Astrocyte (in vitro differentiated cells and primary cell): ENCODE measurements at regions not wholly inside any gene's neighbourhood (a gene's known extent, or its start where the extent isn't known, plus 50 kb on each side); places are given as distances from the start of the nearest gene placed in this dataset.

Experiments
- DNase-seq: peaks from one replicate; pipeline ENCODE4 v3.0.0-alpha.2; 2010; ENCODE audit warnings: low read depth
- FAIRE-seq: peaks from 2 replicates; lab custom pipeline; 2011; peaks lifted over from hg19 to GRCh38; lab: Jason Lieb, UNC
- H2AFZ ChIP-seq: 2 replicates; pipeline ENCODE4 v1.6.0; 2012; ENCODE audit warnings: low read depth, low read length, inconsistent platforms
- H3K27ac ChIP-seq: 2 replicates; pipeline ENCODE4 v1.5.1; 2011; ENCODE audit warnings: low read depth, low read length, inconsistent platforms
- H3K27me3 ChIP-seq: 2 replicates; pipeline ENCODE4 v1.6.0; 2011; ENCODE audit warnings: low read length, inconsistent platforms; ENCODE audit not compliant: insufficient read depth
- H3K36me3 ChIP-seq: 2 replicates; pipeline ENCODE4 v1.5.1; 2011; ENCODE audit warnings: low read length, inconsistent platforms; ENCODE audit not compliant: insufficient read depth
- H3K4me1 ChIP-seq: 2 replicates; pipeline ENCODE4 v1.5.1; 2011; ENCODE audit warnings: low read length, inconsistent platforms; ENCODE audit not compliant: insufficient read depth
- H3K4me2 ChIP-seq: 2 replicates; pipeline ENCODE4 v1.6.0; 2012; ENCODE audit warnings: low read length, inconsistent platforms
- H3K4me3 ChIP-seq: 2 replicates; pipeline ENCODE4 v1.5.1; 2011; ENCODE audit warnings: low read depth, mild to moderate bottlenecking, low read length, inconsistent platforms; ENCODE audit not compliant: insufficient read depth
- H3K79me2 ChIP-seq: 2 replicates; pipeline ENCODE4 v1.6.0; 2012; ENCODE audit warnings: mild to moderate bottlenecking, low read length, inconsistent platforms; ENCODE audit not compliant: insufficient read depth
- H3K9ac ChIP-seq: 2 replicates; pipeline ENCODE4 v1.6.0; 2012; ENCODE audit warnings: mild to moderate bottlenecking, low read length, inconsistent platforms
- H3K9me3 ChIP-seq: 2 replicates; pipeline ENCODE4 v1.5.1; 2012; ENCODE audit warnings: low read depth, mild to moderate bottlenecking, low read length, inconsistent platforms; ENCODE audit not compliant: insufficient read depth
- H4K20me1 ChIP-seq: 2 replicates; pipeline ENCODE4 v1.6.0; 2012; ENCODE audit warnings: low read length, inconsistent platforms; ENCODE audit not compliant: insufficient read depth
- H3K27ac Mint-ChIP-seq: one replicate; pipeline ENCODE4 v1.8.0; 2021; ENCODE audit warnings: mild to moderate bottlenecking, mixed read lengths; ENCODE audit not compliant: unreplicated experiment
- H3K27me3 Mint-ChIP-seq: one replicate; pipeline ENCODE4 v1.8.0; 2021; ENCODE audit warnings: low read depth, mixed read lengths; ENCODE audit not compliant: unreplicated experiment
- H3K36me3 Mint-ChIP-seq: one replicate; pipeline ENCODE4 v1.8.0; 2021; ENCODE audit warnings: low read depth, mixed read lengths; ENCODE audit not compliant: unreplicated experiment
- H3K4me1 Mint-ChIP-seq: one replicate; pipeline ENCODE4 v1.8.0; 2021; ENCODE audit warnings: low read depth, mixed read lengths; ENCODE audit not compliant: unreplicated experiment
- H3K4me3 Mint-ChIP-seq: one replicate; pipeline ENCODE4 v1.8.0; 2021; ENCODE audit warnings: mild to moderate bottlenecking, moderate library complexity, mixed read lengths; ENCODE audit not compliant: unreplicated experiment
- H3K9me3 Mint-ChIP-seq: one replicate; pipeline ENCODE4 v1.8.0; 2021; ENCODE audit warnings: mild to moderate bottlenecking, mixed read lengths; ENCODE audit not compliant: unreplicated experiment
- CTCF ChIP-seq: IDR thresholded peaks from 2 replicates; pipeline ENCODE4 v1.5.1; 2011; ENCODE audit warnings: low read depth, mild to moderate bottlenecking, inconsistent platforms, low read length, moderate library complexity; ENCODE audit not compliant: insufficient read depth
- EZH2 ChIP-seq: IDR thresholded peaks from 2 replicates; pipeline ENCODE4 v1.6.1; 2012; ENCODE audit warnings: mild to moderate bottlenecking, low read length, inconsistent platforms; ENCODE audit not compliant: insufficient read depth

DNA sequence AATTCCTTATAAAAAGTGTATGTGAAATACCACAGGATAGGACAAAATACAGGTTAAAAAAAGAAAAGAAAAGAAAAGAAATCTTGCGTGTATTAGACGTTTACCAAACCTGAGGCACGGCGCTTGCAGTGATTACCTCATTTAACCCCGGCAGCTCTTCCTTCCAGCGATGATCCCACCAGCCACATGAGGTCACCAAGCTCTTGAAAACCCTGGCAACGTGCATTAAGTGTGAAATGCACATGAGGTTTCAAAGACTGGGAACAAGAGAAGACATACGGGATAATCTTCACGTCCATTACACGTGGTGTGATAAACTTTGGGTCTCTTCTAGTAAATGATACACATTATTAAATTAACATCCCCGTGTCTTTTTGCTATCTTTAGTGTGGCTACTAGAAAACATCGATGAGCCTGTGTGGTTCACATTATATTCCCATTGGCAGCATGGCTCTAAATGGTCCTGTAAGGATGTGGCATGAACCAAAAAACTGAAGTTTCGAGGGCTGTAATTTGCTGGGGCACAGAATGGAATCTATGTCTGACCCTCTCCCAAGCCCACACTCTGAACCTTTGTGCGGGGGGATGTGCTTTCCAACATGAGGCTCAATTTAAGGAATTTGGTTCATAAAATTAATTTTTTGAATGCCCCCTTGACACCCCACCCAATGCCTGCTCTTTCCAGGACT lies 59.2 kb upstream of the THBS2 start:
- Histone ChIP-seq H3K4me1 (no peaks in the 10 kb centered on the region), H3K27me3 (no peaks in the 10 kb centered on the region), H3K9ac (no peak overlapping the region), H2AFZ (no peak overlapping the region), H3K4me2 (no peak overlapping the region), H3K79me2 (no peaks in the 10 kb centered on the region), H3K36me3 (no peaks in the 10 kb centered on the region), H3K4me3 (no peak overlapping the region), H4K20me1 (no peaks in the 10 kb centered on the region), H3K9me3 (no peaks in the 10 kb centered on the region), H3K27ac (no peak overlapping the region)
- no peak for TF ChIP-seq CTCF
- TF ChIP-seq EZH2, result no peak
- H3K36me3 Mint-ChIP-seq, result no peaks in the 10 kb centered on the region
- DNase-seq (no peak), FAIRE-seq (no peak)
- H3K27ac Mint-ChIP-seq, result peak overlapping the region; percentile 22
- no peak overlapping the region for H3K4me3 Mint-ChIP-seq
- no peaks in the 10 kb centered on the region for H3K9me3 Mint-ChIP-seq
- no peaks in the 10 kb centered on the region for H3K27me3 Mint-ChIP-seq
- no peaks in the 10 kb centered on the region for H3K4me1 Mint-ChIP-seq

- H3K9me3 ChIP-seq, result no peaks in the 10 kb centered on the region
- no peaks in the 10 kb centered on the region for H3K4me1 Mint-ChIP-seq
- no peak overlapping the region for H3K4me3 Mint-ChIP-seq
- H3K4me1 ChIP-seq, result no peaks in the 10 kb centered on the region
- H3K79me2 ChIP-seq, result no peaks in the 10 kb centered on the region
- H3K9me3 Mint-ChIP-seq, result no peaks in the 10 kb centered on the region
- no peaks in the 10 kb centered on the region for H3K27me3 Mint-ChIP-seq
- no peak overlapping the region for H3K9ac ChIP-seq
- H3K36me3 ChIP-seq, result no peaks in the 10 kb centered on the region
- FAIRE-seq (no peak), DNase-seq (no peak)
- no peak overlapping the region for H3K27ac ChIP-seq
- TF ChIP-seq CTCF, result no peak
- no peak for TF ChIP-seq EZH2
- no peak overlapping the region for H3K4me3 ChIP-seq
- no peaks in the 10 kb centered on the region for H4K20me1 ChIP-seq
- H2AFZ ChIP-seq, result no peak overlapping the region
- H3K27ac Mint-ChIP-seq, result no peak overlapping the region
- H3K4me2 ChIP-seq, result no peak overlapping the region
- H3K27me3 ChIP-seq, result no peaks in the 10 kb centered on the region
- no peaks in the 10 kb centered on the region for H3K36me3 Mint-ChIP-seq
These were observed 57.3 kb upstream of the THBS2 start for GRCh38 chr6:169310983-169311382.
